ENCODE measurements at regions not wholly inside any gene's neighbourhood (a gene's known extent, or its start where the extent isn't known, plus 50 kb on each side); places are given as distances from the start of the nearest gene placed in this dataset.

- TF ChIP-seq POLR2A (IDR thresholded peaks at IDR 0.05): no peak
- no peak for TF ChIP-seq CTCF (IDR thresholded peaks at IDR 0.05)
- 29% methylated on average over 2 of the region's 2 CpGs for WGBS, 2 donors
- DNase-seq (ENCODE audit: low spot score in 2 of 2): no peak
- H3K4me3 ChIP-seq (ENCODE audit: low read depth, poor library complexity, severe bottlenecking): no peak overlapping the region
- intact Hi-C loops (cut with DNase I; ENCODE audit: low total_unique reads): no loop called here
Measured at GRCh38 chr3:75985432-75985831, 200.1 kb upstream of the ZNF717 start.

- DNase-seq (ENCODE audit: low spot score in 2 of 2): no peak
- TF ChIP-seq CTCF (IDR thresholded peaks at IDR 0.05) (no peak), POLR2A (IDR thresholded peaks at IDR 0.05) (no peak)
- WGBS, 2 donors: 59 to 69% methylated on average over 3 of the region's 3 CpGs
- intact Hi-C loops (cut with DNase I; ENCODE audit: low total_unique reads): no loop called here
- H3K4me3 ChIP-seq (ENCODE audit: low read depth, poor library complexity, severe bottlenecking): no peak overlapping the region
Measured at GRCh38 chr3:76010252-76010651, 224.9 kb upstream of the ZNF717 start.

- H3K4me3 ChIP-seq (ENCODE audit: low read depth, poor library complexity, severe bottlenecking): no peak overlapping the region
- intact Hi-C loops (cut with DNase I; ENCODE audit: low total_unique reads): no loop called here
- DNase-seq (ENCODE audit: low spot score in 2 of 2): no peak
- 85% methylated on average over 6 of the region's 6 CpGs for WGBS, 2 donors
- no peak for TF ChIP-seq CTCF (IDR thresholded peaks at IDR 0.05)
- TF ChIP-seq POLR2A (IDR thresholded peaks at IDR 0.05): no peak
Measured at GRCh38 chr3:76011121-76011520, 225.8 kb upstream of the ZNF717 start.

- TF ChIP-seq CTCF (IDR thresholded peaks at IDR 0.05) (no peak), POLR2A (IDR thresholded peaks at IDR 0.05) (no peak)
- no peak for DNase-seq (ENCODE audit: low spot score in 2 of 2)
- 95% methylated on average over 2 of the region's 2 CpGs for WGBS, 2 donors
- H3K4me3 ChIP-seq (ENCODE audit: low read depth, poor library complexity, severe bottlenecking): no peak overlapping the region
- intact Hi-C loops (cut with DNase I; ENCODE audit: low total_unique reads): no loop called here
Measured at GRCh38 chr3:76015496-76015895, 230.1 kb upstream of the ZNF717 start.

- TF ChIP-seq POLR2A (IDR thresholded peaks at IDR 0.05) (no peak), CTCF (IDR thresholded peaks at IDR 0.05) (no peak)
- no peak for DNase-seq (ENCODE audit: low spot score in 2 of 2)
- WGBS, 2 donors: 80 to 84% methylated on average over 6 of the region's 6 CpGs
- intact Hi-C loops (cut with DNase I; ENCODE audit: low total_unique reads): no loop called here
- no peak overlapping the region for H3K4me3 ChIP-seq (ENCODE audit: low read depth, poor library complexity, severe bottlenecking)
Measured at GRCh38 chr3:76016111-76016510, 230.8 kb upstream of the ZNF717 start.

GRCh38 chr3:76016769-76017439 is 231.6 kb upstream of the ZNF717 start:
- DNase-seq (ENCODE audit: low spot score in 2 of 2): no peak
- H3K4me3 ChIP-seq (ENCODE audit: low read depth, poor library complexity, severe bottlenecking): no peak overlapping the region
- WGBS, 2 donors: 62 to 65% methylated on average over 6 of the region's 6 CpGs
- intact Hi-C loops (cut with DNase I; ENCODE audit: low total_unique reads): no loop called here
- TF ChIP-seq POLR2A (IDR thresholded peaks at IDR 0.05): no peak
- TF ChIP-seq CTCF (IDR thresholded peaks at IDR 0.05): no peak

Data from lower leg skin (tissue), 4 donors.